NOMO-1 treated with DMSO at 0.1 percent for 48 hours (cell line): ENCODE measurements at regions not wholly inside any gene's neighbourhood (a gene's known extent, or its start where the extent isn't known, plus 50 kb on each side); places are given as distances from the start of the nearest gene placed in this dataset.

Experiments used
- DNase-seq: peaks from one replicate; lab custom pipeline; 2025; ENCODE audit not compliant: unreplicated experiment; lab: John Stamatoyannopoulos, UW

DNA sequence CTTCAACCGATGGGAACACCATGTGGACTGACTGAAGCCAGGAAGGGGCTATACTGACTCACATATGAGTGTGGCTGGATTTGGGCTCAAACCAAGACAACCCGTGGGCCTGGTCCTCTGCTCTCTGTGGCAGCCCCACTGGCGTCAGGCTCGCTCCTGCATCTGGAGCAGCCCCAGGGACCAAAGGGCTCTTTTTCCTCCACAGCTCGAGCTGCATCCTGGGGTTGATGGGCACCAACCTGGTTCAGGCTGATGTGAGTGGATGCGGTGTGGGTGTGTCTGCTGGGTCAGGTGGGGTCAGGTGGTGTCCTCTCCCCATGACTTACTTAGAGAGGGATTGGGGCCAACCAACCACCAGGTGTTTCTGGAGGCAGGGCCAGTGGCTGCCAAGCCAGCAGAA is 303.0 kb upstream of the AJAP1 start:
- DNase-seq: no peak

DNA sequence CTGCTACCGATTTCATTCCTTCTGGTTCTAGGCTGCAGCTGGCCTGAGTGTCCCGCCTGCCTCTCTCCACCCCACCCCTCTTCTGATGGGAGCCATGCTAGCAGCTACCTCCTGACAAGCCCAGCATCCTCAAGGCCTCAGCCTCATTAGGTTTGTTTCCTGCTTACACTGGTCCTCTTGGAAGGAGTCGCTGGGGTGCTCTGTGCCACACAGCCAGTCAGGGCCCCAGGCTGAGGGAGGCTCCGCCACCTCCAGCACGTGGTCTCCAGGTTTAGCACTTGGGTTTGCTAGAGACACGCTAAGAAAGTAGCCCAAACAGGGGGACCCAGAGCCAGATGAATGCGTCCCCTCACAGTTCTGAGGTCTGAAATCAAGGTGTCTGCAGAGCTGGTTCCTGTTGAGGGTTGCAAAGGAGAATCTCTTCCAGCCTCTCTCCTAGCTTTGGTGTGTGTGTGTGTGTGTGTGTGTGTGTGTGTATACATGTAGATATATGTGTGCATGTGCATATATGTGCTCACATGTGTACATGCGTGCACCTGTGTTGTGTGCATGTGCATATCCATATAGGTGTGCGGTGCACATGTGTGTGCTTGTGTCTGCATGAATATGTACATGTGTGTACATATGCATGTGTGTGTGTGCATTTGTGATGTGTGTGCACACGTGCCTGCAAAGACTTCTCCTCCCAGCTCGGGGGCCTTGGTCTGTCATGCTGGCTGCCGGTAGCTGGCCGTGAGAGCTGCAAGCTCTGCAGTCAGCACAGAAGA is 301.1 kb upstream of the AJAP1 start:
- DNase-seq: no peak

DNA sequence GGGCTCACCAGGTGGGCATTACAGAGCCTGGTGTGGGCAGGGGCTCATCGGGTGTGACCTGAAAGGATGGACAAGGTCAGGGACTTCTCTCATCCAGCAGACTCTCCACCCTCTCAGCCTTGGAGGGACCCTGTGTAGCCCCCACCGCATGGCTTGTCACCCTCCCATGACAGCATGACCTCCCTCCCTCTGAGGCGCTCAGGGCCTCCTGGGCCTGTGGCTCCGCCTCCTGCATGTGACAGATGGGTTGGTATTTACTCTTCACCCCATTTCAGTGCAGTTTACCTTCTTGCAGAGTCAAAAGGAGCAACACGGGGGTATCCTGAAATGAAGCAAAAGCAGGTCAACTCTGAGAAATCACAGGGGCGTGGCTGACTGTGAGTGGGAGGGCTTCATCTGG is 298.6 kb upstream of the AJAP1 start:
- no peak for DNase-seq

DNA sequence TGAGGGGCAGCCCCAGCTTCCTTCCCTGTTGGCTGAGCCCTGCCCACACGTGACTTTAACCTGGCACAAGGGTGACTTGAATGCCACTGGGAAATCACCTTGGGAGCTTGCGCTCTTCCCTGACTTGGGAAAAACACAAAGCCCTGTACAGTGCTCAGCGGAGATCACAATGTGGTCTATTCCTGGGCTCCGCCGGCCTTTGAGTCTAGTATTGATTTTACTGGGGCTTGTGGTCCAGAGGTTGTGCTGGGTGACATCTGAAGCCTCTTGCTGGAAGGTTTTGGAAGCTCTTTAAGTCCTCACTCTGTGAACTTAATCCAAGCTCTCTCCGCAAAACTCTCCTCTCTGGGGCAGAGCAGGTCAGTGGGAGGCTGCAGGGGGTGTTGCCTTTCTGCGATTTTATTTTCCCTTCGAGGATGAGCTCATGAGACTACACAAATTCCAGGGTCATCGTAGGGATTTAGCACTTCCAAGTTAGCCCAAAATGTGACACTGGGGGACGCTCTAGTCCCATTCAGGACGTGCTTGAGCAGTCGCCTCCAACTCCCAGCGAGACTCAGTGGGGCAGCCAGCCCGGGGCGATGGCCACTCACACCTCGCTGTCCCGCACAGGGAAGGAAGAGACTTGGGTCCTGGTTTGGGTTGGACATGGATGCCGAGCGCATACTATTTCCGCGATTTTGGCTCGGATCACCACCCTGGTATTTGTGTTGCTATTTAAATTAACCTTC is 291.9 kb upstream of the AJAP1 start:
- DNase-seq: no peak

DNA sequence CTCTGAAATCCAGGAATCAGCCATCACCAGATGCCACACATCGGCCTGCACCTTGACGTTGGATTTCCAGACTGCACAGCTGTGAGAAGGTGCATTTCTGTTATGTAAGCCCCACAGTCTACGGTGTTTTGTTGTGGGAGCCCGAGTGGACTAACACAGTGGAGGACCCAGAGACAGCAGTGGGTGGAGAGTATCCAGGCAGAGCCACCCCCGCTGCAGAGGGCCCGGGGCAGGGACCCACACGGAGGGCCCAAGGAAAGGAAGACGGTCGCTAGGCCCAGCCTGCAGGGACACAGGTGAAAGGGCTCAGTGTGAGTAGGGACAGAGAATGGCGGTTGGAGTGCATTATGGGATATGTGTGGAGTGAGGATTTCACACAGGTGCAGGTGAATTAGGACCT is 288.3 kb upstream of the AJAP1 start:
- no peak for DNase-seq

DNA sequence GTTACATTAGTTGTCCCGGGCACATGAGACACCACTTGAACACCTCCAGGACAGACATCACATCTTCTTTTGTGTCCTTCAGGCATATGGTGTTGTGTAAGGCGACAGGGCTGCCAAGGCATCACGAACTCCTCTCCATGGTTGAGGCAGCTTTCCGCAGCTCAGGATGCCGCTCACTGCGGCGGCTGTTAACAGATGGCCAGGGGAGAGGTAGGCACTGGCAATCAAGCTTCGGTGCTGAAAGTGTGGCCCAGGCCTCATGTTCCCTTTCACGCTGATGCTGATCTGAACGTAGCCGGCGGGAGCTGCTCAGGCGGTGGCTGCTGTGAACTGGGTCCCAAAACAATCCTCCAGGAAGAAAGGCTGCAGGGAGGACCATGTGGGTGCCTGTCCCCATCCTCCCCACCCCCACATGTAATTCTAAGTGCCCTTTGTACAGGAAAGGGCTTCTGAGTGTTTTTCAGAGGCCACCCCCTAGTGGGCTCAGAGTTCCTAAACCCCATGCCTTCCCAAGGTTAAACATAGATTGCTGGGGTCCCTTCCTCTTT is 287.1 kb upstream of the AJAP1 start:
- DNase-seq: no peak

DNA sequence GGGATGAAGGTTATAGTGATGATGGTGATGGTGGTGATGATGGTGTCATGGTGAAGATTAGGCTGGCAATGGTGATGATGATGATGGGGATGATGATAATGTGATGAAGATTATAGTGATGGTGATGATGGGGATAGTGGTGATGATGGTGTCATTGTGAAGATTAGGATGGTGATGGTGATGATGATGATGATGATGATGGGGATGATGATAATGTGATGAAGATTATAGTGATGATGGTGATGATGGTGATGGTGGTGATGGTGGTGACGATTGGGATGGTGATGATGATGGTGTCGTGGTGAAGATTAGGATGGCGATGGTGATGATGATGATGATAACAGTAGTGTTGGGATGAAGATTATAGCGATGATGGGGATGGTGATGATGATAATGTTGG is 285.1 kb upstream of the AJAP1 start:
- DNase-seq: no peak

DNA sequence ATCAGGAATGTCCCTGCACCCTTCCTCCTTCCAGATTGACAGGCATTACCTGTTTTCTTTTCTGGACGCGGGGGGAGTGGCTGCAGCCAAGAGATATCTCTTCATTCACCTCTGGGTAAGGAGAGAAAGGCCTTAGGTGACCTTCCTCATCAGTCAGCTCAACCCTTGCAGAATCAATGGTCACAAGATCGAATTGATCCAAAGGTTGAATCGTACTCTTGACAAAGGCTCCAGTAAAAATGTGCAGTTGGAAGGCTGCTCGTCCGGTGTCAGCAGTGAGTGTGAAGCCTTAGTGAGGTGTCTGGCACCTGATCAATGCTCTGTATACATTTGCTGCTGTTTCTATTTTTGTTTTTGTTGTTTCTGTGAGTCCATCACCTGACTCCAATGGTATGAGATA is 282.6 kb upstream of the AJAP1 start:
- DNase-seq: no peak

DNA sequence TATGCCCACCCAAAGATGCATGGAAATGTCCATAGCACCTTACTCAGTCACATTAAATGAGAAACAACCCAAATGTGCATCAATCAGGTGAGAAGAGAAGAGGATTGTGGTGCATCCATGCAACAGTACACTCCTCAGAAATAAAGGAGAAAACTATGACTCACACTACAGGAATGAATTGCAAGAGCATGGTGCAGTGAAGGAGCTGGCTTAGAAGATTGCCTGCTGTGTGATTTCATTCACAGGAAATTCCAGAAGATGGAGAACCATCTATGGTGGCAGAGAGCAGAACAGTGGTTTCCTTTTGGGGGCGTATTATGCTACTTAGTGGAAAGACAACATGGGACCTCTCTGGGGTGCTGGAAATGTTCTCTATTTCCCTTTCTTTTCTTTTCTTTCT is 278.6 kb upstream of the AJAP1 start:
- DNase-seq: no peak

DNA sequence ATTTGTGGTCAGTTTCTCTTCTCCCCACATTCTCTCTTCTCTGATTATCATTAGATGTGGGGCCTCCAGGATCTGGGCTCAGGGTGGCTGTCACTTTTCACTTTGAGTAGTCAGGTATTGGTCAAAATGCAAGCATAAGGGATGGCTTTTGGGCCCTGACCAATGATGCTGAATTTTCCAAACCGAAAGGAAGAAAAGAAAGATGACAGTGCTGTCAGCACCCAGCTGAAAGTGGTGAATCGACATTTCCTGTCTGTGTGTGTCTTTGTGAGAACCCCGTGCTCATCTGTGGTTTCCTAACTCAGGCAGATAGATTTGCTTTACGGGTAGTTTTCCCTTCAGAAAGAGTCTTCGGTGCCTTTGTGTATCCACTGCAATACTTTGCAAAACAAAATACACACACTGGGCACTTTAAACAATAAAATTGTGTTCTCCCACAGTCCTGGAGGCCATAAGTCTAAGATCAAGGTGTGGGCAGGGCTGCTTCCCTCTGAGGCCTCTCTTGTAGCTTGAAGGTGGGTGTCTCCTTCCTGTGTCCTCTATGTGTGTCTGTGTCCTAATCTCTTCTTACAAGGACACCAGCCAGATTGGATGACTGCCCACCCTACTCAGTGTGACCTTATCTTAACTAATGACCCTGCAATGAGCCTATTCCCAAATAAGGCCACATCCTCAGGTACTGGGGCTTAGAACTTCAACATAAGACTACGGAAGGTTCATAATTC is 274.8 kb upstream of the AJAP1 start:
- DNase-seq: no peak

DNA sequence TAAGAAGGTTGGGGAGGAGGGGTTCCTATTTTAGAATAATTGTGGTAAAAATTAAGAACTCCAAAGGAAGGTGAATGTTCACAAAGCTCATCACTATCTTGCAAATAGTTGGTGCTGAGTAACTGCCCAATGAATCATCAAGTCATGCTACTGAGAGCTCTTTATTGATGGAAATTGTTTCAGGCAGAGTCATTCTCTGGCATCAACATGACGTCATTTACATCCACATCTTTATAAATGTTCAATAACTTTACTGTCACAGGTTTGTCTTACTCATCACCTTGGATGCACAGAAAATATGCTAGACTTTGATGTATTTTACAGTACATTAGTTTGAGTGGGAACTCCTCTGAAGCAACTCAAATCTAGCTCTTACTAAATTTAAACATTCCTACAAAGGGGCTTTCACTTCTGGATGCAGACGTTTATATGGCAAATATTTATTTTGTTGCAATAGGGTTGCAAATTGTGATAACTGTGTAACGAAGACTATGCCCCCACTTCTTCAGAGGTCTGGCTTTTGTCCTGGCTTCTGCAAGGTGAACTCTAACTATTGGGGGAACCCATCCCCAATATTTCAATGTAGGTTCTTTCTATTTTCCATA is 273.7 kb upstream of the AJAP1 start:
- no peak for DNase-seq

DNA sequence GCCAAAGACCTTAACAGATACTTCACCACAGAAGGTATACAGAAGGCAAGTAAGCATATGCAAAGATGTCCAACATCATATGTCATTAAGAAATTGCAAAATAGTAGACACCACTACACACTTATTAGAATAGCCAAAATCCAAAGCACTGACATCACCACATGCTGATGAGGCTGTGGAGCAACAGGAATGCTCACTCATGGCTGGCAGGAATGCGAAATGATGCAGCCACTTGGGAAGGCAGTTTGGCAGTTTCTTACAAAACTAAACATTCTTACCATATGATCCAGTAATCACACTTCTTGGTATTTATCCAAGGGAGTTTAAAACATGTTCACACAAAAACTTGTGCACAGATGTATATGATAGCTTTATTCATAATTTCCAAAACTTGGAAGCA is 261.2 kb upstream of the AJAP1 start:
- no peak for DNase-seq

DNA sequence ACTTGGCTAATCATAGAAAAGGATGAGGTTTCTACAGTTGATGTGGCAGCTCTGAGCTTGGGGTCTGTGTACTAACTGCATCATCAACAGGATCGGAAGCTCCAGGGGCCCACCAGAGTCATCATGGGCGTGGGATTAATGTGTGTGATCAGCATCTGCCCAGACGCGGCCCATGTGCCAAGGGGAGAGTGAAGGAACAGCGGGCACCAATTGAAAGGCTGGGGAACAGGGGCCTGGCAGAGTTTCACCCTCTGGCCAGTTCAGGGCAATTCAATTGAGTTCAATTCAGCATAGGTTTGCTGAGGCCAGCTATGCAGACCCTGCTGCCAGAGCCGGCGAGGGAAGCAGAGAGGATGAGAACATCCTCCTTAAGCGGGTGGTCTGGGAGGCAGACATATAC is 260.0 kb upstream of the AJAP1 start:
- no peak for DNase-seq

DNA sequence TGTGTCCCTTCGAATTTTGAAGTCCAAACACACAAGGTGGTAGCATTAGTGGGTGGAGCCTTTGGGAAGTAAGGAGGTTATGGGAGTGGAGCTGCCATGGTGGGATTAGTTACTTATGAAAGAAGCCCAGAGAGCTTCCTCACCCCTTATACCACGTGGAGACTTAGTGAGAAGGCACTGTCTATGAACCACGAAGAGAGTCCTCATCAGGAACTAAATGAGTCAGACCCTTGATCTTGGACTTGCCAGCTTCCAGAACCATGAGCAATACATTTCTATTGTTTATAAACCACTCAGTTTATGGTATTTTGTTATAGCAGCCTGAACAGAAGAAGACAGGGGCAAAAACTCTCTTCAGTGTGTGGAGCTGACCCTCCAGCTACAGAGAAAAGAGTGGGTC is 259.3 kb upstream of the AJAP1 start:
- DNase-seq: no peak

DNA sequence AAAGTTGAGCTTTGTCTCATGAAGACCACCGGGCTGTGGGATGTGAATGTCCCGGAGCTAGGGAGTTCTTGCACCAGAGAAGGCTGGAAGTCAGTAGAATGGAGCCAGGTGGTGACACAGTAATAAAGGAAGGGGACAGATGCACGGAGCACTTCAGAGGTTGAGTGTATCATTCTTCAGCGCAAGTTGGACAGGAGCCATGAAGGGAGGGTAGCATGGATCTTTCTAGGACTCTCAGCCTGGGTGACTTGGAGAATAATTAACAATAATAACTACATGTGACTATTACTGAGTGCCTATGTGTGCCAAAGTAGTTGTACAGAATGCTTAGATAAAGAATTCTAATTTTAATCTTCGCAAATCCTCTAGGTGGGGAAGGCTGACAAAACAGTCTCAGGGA is 258.7 kb upstream of the AJAP1 start:
- DNase-seq: no peak

DNA sequence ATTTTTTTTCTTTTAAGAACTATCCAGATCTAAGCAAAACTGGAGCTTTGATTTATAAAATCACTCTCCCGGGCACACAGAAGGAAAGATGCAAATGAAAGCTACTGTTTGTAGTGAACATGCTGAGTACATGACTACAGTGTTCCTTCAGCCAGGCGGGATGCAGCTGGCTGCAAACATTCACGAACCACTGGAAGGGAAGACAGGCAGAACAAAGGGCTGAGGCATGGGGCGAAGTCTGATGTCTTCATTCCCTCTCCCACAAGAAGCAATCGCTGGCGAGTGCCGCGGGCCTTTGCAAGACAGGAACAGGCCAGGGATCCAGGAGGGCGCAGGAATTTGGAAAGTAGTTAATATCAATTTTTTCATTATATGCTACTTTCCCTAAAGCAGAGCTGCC is 257.9 kb upstream of the AJAP1 start:
- DNase-seq: no peak

DNA sequence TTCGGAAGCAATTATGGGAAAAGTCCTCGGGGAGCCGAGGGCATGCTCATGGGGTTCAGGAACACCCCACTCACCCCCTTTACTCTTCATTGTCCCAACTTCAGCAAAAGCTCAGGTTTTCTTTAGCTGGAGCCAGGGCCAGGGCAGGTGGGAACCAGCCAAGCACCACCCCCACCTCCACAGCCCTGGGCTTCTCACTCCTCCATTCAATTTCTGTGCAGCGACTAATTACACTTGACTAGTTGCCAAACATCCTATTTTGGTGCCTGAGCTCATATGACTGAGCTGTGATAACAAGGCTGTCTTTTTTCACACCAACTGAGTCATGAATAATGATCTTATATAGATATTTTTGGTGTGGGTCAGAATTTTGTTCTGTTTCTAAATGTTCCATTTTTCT is 257.2 kb upstream of the AJAP1 start:
- no peak for DNase-seq

DNA sequence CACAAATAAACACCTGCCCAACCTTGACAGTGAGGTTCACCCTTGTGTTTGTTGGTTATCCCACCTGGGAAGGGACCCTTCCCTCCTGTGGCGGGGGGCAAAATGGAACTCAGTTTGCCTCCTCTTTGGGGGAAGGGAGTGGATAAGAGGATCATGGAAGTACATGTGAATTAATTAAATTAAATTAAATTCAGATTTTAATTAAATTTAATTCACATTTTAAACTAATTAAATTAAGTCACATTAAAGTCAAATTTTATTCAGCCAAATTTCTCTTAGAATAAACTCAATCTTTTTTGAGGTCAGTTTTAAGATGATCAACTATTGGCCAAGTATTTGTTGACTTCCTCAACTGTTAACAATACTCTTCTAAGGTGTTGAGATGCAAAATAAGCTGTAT is 252.4 kb upstream of the AJAP1 start:
- DNase-seq: no peak

DNA sequence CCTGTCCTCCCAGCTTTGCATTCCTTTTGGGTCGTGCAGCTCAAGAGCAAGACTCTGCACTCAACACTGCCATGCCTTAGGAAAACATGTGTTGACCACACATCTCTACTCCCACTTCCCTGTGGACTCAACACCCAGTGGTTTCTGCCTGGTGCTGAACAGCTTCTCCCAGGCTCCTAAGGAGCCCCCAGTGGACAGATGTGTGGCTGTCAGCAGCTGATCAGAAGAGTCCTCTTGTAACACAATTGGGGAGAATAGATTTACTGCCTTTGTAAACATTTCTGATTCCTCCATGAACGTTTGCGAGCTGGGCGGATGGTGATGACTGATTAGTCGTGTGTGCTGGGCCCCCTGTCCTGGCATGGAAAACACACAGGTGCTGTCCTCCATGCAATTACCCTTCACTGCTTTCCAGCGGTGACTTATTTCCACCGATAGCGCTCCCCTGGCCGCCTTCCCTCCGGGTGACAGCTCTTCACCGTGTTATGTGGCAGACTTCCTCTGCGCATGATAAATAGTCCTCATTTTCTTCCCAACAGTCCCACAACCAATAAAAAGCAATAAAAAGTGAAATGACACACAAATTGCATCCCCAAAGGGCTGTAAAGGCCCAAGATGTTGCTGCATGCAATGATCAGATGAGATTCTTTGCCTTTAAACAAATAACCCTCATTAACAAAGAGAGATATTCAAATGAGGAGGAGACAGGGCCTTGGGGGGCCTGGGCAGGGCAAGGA is 249.4 kb upstream of the AJAP1 start:
- no peak for DNase-seq

DNA sequence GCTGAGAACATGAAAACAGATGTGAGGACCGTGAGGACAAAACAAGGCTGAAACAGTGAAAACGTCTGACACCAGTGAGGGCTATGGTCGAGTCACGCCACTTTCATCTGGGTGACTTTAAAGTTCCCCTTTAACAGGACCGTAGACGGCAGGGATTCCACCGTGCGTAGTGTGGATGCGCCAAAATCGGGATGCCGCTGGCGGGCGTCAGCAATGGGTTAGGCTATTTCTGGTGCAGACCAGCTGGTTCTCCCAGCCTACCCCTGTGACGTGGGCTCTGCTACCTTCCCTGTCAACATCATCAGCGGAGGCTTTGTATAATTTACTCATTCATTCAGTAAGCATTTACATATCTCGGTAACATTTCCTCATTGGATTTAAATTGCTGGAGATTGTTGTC is 246.6 kb upstream of the AJAP1 start:
- DNase-seq: no peak

DNA sequence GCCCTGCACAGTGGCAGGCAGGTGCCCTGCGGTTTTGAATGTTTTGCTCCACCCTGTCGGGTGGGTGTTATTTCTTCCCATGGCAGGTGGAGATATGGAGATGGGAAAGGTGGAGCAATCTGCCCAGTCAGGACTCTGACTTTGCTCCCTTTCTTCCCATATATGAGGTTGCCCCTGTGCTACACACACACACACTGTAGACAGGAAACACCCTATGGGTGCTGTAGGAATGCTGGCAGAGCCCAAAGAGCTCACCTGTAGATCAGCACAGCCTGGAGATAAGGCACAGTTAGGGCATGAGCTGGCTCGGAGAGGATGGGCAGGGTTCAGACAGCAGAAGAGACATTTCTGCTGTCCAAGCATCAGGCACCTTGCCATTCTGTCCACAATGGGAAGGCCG is 246.0 kb upstream of the AJAP1 start:
- DNase-seq: no peak
